ENCODE measurements at regions not wholly inside any gene's neighbourhood (a gene's known extent, or its start where the extent isn't known, plus 50 kb on each side); places are given as distances from the start of the nearest gene placed in this dataset.

- Histone ChIP-seq H3K9me1 (ENCODE audit: insufficient read depth, low read length) (no peaks in the 10 kb centered on the region), H3K56ac (ENCODE audit: extremely low read depth, insufficient read depth, low read length) (no peak overlapping the region), H3K4ac (ENCODE audit: low read depth, low read length) (no peak overlapping the region), H2BK5ac (ENCODE audit: low read depth, low read length, poor library complexity, severe bottlenecking) (no peak overlapping the region), H3K4me1 (ENCODE audit: control insufficient read depth, insufficient read depth, low read length) (no peaks in the 10 kb centered on the region), H3K9ac (ENCODE audit: low read depth, low read length) (no peak overlapping the region), H2BK15ac (ENCODE audit: low read depth, low read length) (no peak overlapping the region), H3K9me3 (ENCODE audit: control insufficient read depth, insufficient read depth, low read length) (no peaks in the 10 kb centered on the region), H3K4me2 (ENCODE audit: low read depth, low read length) (no peak overlapping the region), H3K23ac (ENCODE audit: low read depth, low read length) (no peak overlapping the region), H2AK9ac (replicated peaks; ENCODE audit: low read depth, low read length, poor library complexity) (no peak overlapping the region), H3K36me3 (ENCODE audit: control insufficient read depth, insufficient read depth, low read length) (no peaks in the 10 kb centered on the region), H3K18ac (ENCODE audit: low read depth, low read length) (no peak overlapping the region), H3K27ac (ENCODE audit: insufficient read depth, low read length) (no peak overlapping the region), H2BK120ac (ENCODE audit: low read depth, low read length) (no peak overlapping the region), H4K8ac (ENCODE audit: low read depth in 2 of 2, low read length in 2 of 2) (no peak overlapping the region), H3K14ac (replicated peaks; ENCODE audit: low read depth, low read length) (no peak overlapping the region), H3K27me3 (ENCODE audit: control insufficient read depth, insufficient read depth, low read length) (no peaks in the 10 kb centered on the region; the same call in 1 of the 2 replicates), H4K20me1 (ENCODE audit: insufficient read depth, low read length) (no peaks in the 10 kb centered on the region), H2AK5ac (ENCODE audit: low read depth, low read length) (no peak overlapping the region), H2BK20ac (ENCODE audit: low read depth, low read length) (no peak overlapping the region), H3K79me1 (ENCODE audit: low read depth in 1 of 2, low read length in 2 of 2) (no peaks in the 10 kb centered on the region), H4K91ac (ENCODE audit: insufficient read depth, low read depth, low read length) (no peak overlapping the region), H4K5ac (ENCODE audit: low read depth, low read length) (no peak overlapping the region), H3K4me3 (ENCODE audit: insufficient read depth, low read depth, low read length) (no peak overlapping the region), H2AFZ (replicated peaks; ENCODE audit: low read length, poor library complexity) (no peak overlapping the region)
- DNase-seq (no peak), ATAC-seq (ENCODE audit: low read depth) (no peak)
- no peak for TF ChIP-seq NFE2L2 (IDR thresholded peaks at IDR 0.05; ENCODE audit: low read depth, low read length)
- no peak for TF ChIP-seq CTCF (conservative IDR thresholded peaks at IDR 0.05; ENCODE audit: low read depth, low read length)
- POLR2A ChIA-PET (ENCODE audit: unreplicated experiment): no interaction called here
- in situ Hi-C loops (cut with MboI; ENCODE audit: low sequenced_read_pairs) (no loop called here), dilution Hi-C loops (cut with HindIII; ENCODE audit: low sequenced_read_pairs, unreplicated experiment) (no loop called here), intact Hi-C loops (cut with micrococcal nuclease) (no loop called here)
- CTCF ChIA-PET: no interaction called here
- BruUV-seq (replicated peaks): no TSS peak
Observed at GRCh38 chr5:107023732-107024131, 647.0 kb downstream of the EFNA5 start.

Data from IMR-90 (cell line).